Rectal smooth muscle tissue (tissue), 1 donor: ENCODE measurements at regions not wholly inside any gene's neighbourhood (a gene's known extent, or its start where the extent isn't known, plus 50 kb on each side); places are given as distances from the start of the nearest gene placed in this dataset.

Experiments
- H3K27ac ChIP-seq: one replicate; pipeline ENCODE4 v1.7.0; 2013; ENCODE audit warnings: low read depth, low read length, inconsistent platforms
- H3K27me3 ChIP-seq: one replicate; pipeline ENCODE4 v1.7.0; 2013; ENCODE audit warnings: low read length; ENCODE audit not compliant: control insufficient read depth, insufficient read depth
- H3K36me3 ChIP-seq: one replicate; pipeline ENCODE4 v1.7.0; 2013; ENCODE audit warnings: low read length; ENCODE audit not compliant: control insufficient read depth, insufficient read depth
- H3K4me1 ChIP-seq: one replicate; pipeline ENCODE4 v1.7.0; 2013; ENCODE audit warnings: low read length; ENCODE audit not compliant: control insufficient read depth, insufficient read depth
- H3K4me3 ChIP-seq: one replicate; pipeline ENCODE4 v1.7.0; 2013; ENCODE audit warnings: low read length
- H3K9ac ChIP-seq: one replicate; pipeline ENCODE4 v1.7.0; 2013; ENCODE audit warnings: low read length

GRCh38 chr13:91148098-91148497, 199.4 kb upstream of the MIR17HG start:
- no peaks in the 10 kb centered on the region for H3K27me3 ChIP-seq
- no peak overlapping the region for H3K9ac ChIP-seq
- H3K27ac ChIP-seq, result no peak overlapping the region
- H3K4me1 ChIP-seq, result no peaks in the 10 kb centered on the region
- no peak overlapping the region for H3K4me3 ChIP-seq
- H3K36me3 ChIP-seq, result no peaks in the 10 kb centered on the region

DNA sequence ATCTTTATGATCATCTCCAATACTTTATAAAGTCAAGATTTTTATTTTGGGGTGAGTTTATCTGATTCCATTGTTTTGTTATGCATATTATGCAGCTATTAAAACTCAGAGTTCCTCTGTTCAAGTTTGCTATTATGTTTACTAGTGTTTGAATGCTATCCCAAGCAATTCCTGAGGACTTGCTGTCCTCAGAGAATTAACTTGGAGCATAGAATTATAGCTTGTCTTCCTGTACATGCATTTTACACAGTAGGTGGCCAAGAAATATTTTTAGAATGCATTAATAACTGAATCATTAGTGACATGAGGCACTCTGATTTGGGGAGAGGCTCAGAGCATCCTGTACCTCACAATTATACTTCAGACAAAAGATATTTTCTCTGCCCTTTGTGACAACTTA, 195.6 kb upstream of the MIR17HG start:
- no peaks in the 10 kb centered on the region for H3K27me3 ChIP-seq
- H3K27ac ChIP-seq, result no peak overlapping the region
- H3K4me3 ChIP-seq, result no peak overlapping the region
- H3K4me1 ChIP-seq, result no peaks in the 10 kb centered on the region
- H3K9ac ChIP-seq, result no peak overlapping the region
- H3K36me3 ChIP-seq, result no peaks in the 10 kb centered on the region

GRCh38 chr13:91153372-91153771, 194.1 kb upstream of the MIR17HG start:
- H3K4me3 ChIP-seq, result no peak overlapping the region
- no peaks in the 10 kb centered on the region for H3K4me1 ChIP-seq
- H3K27me3 ChIP-seq, result no peaks in the 10 kb centered on the region
- no peaks in the 10 kb centered on the region for H3K36me3 ChIP-seq
- H3K27ac ChIP-seq, result no peak overlapping the region
- no peak overlapping the region for H3K9ac ChIP-seq

GRCh38 chr13:91154558-91155353, 192.7 kb upstream of the MIR17HG start:
- Histone ChIP-seq H3K27ac (no peak overlapping the region), H3K9ac (no peak overlapping the region), H3K27me3 (no peaks in the 10 kb centered on the region), H3K4me3 (no peak overlapping the region), H3K4me1 (no peaks in the 10 kb centered on the region), H3K36me3 (no peaks in the 10 kb centered on the region)

- H3K9ac ChIP-seq, result no peak overlapping the region
- H3K27ac ChIP-seq, result no peak overlapping the region
- no peaks in the 10 kb centered on the region for H3K4me1 ChIP-seq
- H3K4me3 ChIP-seq, result no peak overlapping the region
- H3K36me3 ChIP-seq, result no peaks in the 10 kb centered on the region
- no peaks in the 10 kb centered on the region for H3K27me3 ChIP-seq
These were observed 191.9 kb upstream of the MIR17HG start for GRCh38 chr13:91155512-91156114.

GRCh38 chr13:91157273-91158016, 190.0 kb upstream of the MIR17HG start:
- Histone ChIP-seq H3K27me3 (no peaks in the 10 kb centered on the region), H3K4me1 (no peaks in the 10 kb centered on the region), H3K9ac (no peak overlapping the region), H3K27ac (no peak overlapping the region), H3K4me3 (no peak overlapping the region), H3K36me3 (no peaks in the 10 kb centered on the region)

DNA sequence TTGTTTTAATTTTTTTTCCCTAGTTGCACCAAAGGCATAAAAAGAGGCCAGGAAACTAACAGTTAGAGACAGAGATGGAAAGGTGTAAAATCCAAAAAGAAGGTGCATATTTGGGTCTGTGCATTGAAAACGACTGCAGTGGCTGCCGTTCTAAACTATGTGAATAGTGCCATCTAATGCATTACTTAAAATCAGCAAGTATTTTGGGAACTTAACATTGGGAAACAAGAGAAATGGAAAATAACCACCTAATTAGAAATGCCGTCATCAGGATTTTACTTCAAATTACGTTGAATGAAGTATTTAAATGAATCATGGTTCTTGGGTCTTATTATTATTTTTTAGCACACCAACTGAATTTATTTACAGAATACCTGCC, 189.5 kb upstream of the MIR17HG start:
- Histone ChIP-seq H3K36me3 (no peaks in the 10 kb centered on the region), H3K4me1 (no peaks in the 10 kb centered on the region), H3K27ac (no peak overlapping the region), H3K27me3 (no peaks in the 10 kb centered on the region), H3K9ac (no peak overlapping the region), H3K4me3 (no peak overlapping the region)

GRCh38 chr13:91162180-91162579, 185.3 kb upstream of the MIR17HG start:
- Histone ChIP-seq H3K27ac (no peak overlapping the region), H3K27me3 (no peaks in the 10 kb centered on the region), H3K4me1 (no peaks in the 10 kb centered on the region), H3K36me3 (no peaks in the 10 kb centered on the region), H3K4me3 (no peak overlapping the region), H3K9ac (no peak overlapping the region)

DNA sequence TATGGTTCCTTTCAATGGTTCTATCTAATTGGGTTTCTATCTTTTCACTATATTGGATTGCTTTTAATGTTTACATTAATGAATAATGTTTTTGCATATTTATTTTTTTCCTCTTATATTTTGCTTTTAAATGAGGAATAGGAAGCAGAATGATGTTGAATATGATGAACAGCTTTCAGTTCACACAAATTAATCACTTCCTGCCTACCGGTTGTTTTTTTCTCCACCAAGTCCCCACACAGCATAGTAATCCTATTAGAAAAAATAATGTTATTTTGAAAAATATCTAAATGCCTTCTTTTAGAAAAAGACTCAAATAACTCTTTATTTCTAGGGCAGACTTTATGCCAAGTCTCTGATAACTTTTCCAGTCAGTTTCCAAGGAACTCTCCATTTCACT, 184.9 kb upstream of the MIR17HG start:
- Histone ChIP-seq H3K27ac (no peak overlapping the region), H3K27me3 (no peaks in the 10 kb centered on the region), H3K36me3 (no peaks in the 10 kb centered on the region), H3K4me1 (no peaks in the 10 kb centered on the region), H3K4me3 (no peak overlapping the region), H3K9ac (no peak overlapping the region)

DNA sequence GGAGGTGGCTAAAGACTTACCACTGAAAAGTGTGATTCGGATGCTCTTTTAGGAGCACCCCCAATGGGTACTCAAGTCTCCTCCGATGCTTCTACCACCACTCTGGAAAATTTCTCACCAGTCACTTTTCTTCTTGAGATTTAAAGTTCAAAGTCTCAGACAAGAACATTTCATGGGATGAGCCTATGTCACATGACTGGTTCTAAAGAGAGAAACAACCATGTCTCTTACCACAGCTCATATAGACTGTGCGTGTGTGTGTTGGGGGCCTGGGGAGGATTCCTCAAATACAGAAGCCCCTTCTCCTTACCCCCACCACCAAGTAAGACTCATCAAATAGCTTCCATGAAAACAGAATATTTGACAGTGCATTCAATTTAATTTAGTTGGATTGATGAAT, 181.7 kb upstream of the MIR17HG start:
- Histone ChIP-seq H3K36me3 (no peaks in the 10 kb centered on the region), H3K9ac (no peak overlapping the region), H3K4me1 (no peaks in the 10 kb centered on the region), H3K4me3 (no peak overlapping the region), H3K27me3 (no peaks in the 10 kb centered on the region), H3K27ac (no peak overlapping the region)

- H3K4me1 ChIP-seq, result no peaks in the 10 kb centered on the region
- no peak overlapping the region for H3K4me3 ChIP-seq
- no peaks in the 10 kb centered on the region for H3K36me3 ChIP-seq
- H3K9ac ChIP-seq, result no peak overlapping the region
- H3K27me3 ChIP-seq, result no peaks in the 10 kb centered on the region
- no peak overlapping the region for H3K27ac ChIP-seq
These were observed 180.6 kb upstream of the MIR17HG start for GRCh38 chr13:91166714-91167511.

GRCh38 chr13:91167706-91168385, 179.6 kb upstream of the MIR17HG start:
- Histone ChIP-seq H3K9ac (no peak overlapping the region), H3K27ac (no peak overlapping the region), H3K4me1 (no peaks in the 10 kb centered on the region), H3K27me3 (no peaks in the 10 kb centered on the region), H3K4me3 (no peak overlapping the region), H3K36me3 (no peaks in the 10 kb centered on the region)
